Lower leg skin (tissue), 4 donors: ENCODE measurements at regions not wholly inside any gene's neighbourhood (a gene's known extent, or its start where the extent isn't known, plus 50 kb on each side); places are given as distances from the start of the nearest gene placed in this dataset.

Experiments used
- DNase-seq, 2 donors: peaks; one replicate each; pipeline ENCODE4 v3.0.0-alpha.2; 2019; ENCODE audit warnings: low spot score in 2 of 2
- H3K4me3 ChIP-seq: fragments of 200-600 bp; sonication (generic); 2 replicates; pipeline ENCODE4 v1.5.1; 2017; ENCODE audit warnings: mild to moderate bottlenecking, low read depth; ENCODE audit not compliant: poor library complexity, severe bottlenecking
- POLR2A ChIP-seq, 2 donors: fragments of 450-650 bp; IDR thresholded peaks; one replicate each; pipeline ENCODE4 v1.6.1; 2016 to 2017; ENCODE audit warnings: antibody characterized with exemption in 2 of 2, mild to moderate bottlenecking in 1 of 2, moderate library complexity in 1 of 2
- WGBS, 2 donors: methylation state at CpG; one replicate each; pipeline ENCODE4 v1.1.5; 2018; 5-methylcytosine and 5-hydroxymethylcytosine counted together
- intact Hi-C: fragments of 100-400 bp; cut with DNase I; formaldehyde crosslinking; loops from one replicate; pipeline ENCODE4 v1.15.0; 2023; ENCODE audit warnings: low total_unique reads
- TF ChIP-seq, protein P1 (sequence below), 3 donors: fragments of 450-650 bp; IDR thresholded peaks; one replicate each; pipeline ENCODE4 v1.5.1; 2016; ENCODE audit warnings: antibody characterized with exemption in 3 of 3, mild to moderate bottlenecking in 3 of 3, moderate library complexity in 2 of 3

DNA sequence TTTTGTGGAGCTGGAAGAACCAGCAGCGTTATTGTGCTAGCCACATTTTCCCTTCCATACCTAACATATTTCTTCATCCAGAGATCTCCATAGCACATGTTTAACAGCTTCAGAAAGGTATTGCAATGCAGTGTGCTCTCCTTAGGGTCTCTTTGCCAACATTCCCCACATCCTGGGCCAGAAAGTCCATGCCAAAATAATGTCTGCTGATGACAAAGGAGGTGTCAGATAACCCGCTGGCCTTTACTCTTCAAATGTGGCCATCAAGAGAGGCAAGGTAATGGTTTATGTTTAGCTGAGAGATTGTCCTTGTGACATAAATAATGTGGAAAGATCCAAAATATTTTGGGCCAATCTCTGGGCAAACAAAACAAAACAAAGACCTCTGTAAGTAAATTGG, 1027.7 kb downstream of the NLGN4Y start:
- WGBS, 2 donors, result 77% methylated on average over 2 of the region's 2 CpGs; no CpG with 5 or more reads in 1 of the 2 donors
- intact Hi-C loops, result no loop called here
- DNase-seq, result no peak
- TF ChIP-seq POLR2A (IDR thresholded peaks at IDR 0.05), result no peak
- TF ChIP-seq, protein P1, sequence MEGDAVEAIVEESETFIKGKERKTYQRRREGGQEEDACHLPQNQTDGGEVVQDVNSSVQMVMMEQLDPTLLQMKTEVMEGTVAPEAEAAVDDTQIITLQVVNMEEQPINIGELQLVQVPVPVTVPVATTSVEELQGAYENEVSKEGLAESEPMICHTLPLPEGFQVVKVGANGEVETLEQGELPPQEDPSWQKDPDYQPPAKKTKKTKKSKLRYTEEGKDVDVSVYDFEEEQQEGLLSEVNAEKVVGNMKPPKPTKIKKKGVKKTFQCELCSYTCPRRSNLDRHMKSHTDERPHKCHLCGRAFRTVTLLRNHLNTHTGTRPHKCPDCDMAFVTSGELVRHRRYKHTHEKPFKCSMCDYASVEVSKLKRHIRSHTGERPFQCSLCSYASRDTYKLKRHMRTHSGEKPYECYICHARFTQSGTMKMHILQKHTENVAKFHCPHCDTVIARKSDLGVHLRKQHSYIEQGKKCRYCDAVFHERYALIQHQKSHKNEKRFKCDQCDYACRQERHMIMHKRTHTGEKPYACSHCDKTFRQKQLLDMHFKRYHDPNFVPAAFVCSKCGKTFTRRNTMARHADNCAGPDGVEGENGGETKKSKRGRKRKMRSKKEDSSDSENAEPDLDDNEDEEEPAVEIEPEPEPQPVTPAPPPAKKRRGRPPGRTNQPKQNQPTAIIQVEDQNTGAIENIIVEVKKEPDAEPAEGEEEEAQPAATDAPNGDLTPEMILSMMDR (IDR thresholded peaks at IDR 0.05), result no peak
- H3K4me3 ChIP-seq, result no peak overlapping the region

DNA sequence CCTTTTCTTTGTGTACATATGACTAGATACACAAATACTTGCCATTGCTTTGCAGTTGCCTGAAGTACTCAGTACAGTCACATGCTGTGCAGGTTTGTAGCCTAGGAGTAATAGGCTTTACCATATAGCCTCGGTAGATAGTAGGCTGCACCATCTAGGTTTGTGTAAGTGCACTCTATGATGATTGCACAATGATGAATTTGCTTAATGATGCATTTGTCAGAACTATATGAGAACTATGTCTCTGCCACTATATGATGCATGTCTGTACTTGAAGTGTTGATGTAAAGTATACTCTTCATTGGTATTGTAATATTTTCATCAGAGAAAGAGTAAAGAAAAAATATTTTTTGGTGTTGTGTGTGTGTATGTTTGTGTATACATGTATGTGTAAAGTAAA, 1030.7 kb downstream of the NLGN4Y start:
- TF ChIP-seq, protein P1 (IDR thresholded peaks at IDR 0.05), result no peak
- TF ChIP-seq POLR2A (IDR thresholded peaks at IDR 0.05), result no peak
- WGBS, 2 donors, result 50% methylated on average over 1 of the region's 1 CpG; no CpG with 5 or more reads in 1 of the 2 donors
- intact Hi-C loops, result no loop called here
- DNase-seq, result no peak
- no peak overlapping the region for H3K4me3 ChIP-seq

DNA sequence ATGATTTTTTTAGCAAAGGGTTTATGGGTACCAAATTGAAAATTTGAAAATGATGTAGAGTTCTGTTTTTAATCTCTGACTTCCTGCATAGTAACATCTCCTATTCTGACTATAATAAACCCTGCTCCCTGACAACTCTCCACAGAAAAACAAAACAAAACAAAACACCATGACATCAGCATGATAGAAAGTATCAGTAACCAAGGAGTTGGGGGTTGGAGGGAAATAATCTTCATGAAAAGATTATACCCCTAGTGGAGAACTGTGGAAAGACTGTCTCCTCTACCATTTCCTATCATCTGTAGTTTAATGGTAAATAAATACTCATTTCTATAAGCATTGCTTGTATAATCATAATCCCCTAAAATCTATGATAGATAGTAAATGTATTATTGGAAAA, 1034.8 kb downstream of the NLGN4Y start:
- TF ChIP-seq POLR2A (IDR thresholded peaks at IDR 0.05), result no peak
- TF ChIP-seq, protein P1 (IDR thresholded peaks at IDR 0.05), result no peak
- DNase-seq, result no peak
- no peak overlapping the region for H3K4me3 ChIP-seq
- intact Hi-C loops, result no loop called here

DNA sequence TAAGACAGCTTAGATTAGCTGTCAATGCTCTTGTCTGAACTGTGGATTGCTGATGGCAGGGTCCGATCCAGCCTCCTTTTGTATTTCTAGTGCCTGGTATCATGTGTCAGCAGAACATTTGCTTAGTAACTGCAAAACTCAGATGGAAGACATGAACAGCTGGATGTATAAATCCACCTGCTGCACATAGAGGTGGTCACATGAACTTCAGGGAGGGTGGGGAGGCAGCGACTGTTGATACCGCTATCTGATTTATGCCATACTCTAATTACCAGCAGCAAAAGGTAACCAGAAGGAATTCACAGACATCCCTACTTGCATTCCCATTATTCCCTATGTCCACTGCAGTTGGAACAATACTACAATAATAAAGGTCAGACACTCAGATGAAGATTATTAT, 1036.5 kb downstream of the NLGN4Y start:
- intact Hi-C loops, result no loop called here
- TF ChIP-seq, protein P1 (IDR thresholded peaks at IDR 0.05), result no peak
- no peak for TF ChIP-seq POLR2A (IDR thresholded peaks at IDR 0.05)
- WGBS, 2 donors, result 54% methylated on average over 3 of the region's 3 CpGs; no CpG with 5 or more reads in 1 of the 2 donors
- DNase-seq, result no peak
- no peak overlapping the region for H3K4me3 ChIP-seq

DNA sequence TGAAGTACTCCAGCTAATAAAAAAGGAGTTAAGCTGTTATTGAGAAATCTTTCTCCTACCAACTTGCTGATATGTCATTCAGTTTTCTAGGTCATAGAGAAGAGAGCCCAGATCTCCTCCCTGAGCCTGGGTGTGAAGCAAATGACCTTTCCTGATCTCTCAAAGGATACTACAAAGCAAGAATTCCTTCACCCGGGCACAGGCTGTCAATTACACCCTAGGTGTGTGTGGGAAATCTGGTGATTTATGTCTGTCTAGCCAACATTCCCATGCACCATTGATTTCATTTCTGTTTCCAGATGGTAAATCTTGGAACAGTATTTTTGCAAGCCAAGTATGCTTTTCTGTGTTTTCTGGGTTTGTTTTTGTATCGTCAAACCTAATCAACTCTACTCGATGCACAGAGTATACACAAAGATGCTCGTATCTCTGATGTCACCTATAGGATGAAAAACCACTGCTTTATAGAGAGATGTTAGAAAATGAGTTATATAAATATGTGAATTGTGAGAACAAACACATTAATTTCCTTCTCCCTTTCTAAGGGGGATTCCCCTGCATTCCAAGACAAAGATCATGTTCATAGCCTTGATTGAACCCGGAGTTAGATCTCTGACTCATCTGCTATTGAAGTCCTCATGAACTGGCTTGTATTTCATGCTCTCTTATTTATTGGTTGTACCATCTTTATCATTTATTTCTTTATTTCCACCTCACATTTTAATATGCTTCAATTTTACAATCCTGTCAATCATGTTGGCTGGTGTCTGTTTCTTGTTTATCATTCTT, 1037.4 kb downstream of the NLGN4Y start:
- intact Hi-C loops, result no loop called here
- WGBS, 2 donors, result 33% methylated on average over 5 of the region's 5 CpGs; no CpG with 5 or more reads in 1 of the 2 donors

More for the DNA sequence above, 1037.4 kb downstream of the NLGN4Y start:
- no peak for DNase-seq
- TF ChIP-seq, protein P1 (IDR thresholded peaks at IDR 0.05), result no peak
- no peak for TF ChIP-seq POLR2A (IDR thresholded peaks at IDR 0.05)
- H3K4me3 ChIP-seq, result no peak overlapping the region
